Loucy (cell line): ENCODE measurements at regions not wholly inside any gene's neighbourhood (a gene's known extent, or its start where the extent isn't known, plus 50 kb on each side); places are given as distances from the start of the nearest gene placed in this dataset.

ENCODE experiments used
- H2AFZ ChIP-seq: fragments of 200-600 bp; sonication (generic); 2 replicates; pipeline ENCODE4 v1.6.0; 2016; ENCODE audit warnings: antibody characterized with exemption, mild to moderate bottlenecking, low read length, moderate library complexity
- H3F3A ChIP-seq: fragments of 200-600 bp; 2 replicates; pipeline ENCODE4 v1.6.0; 2016; ENCODE audit warnings: antibody characterized with exemption, low read depth, mild to moderate bottlenecking
- H3K27me3 ChIP-seq: fragments of 200-600 bp; sonication (generic); 2 replicates; pipeline ENCODE4 v1.6.1; 2014; ENCODE audit warnings: low read length, mild to moderate bottlenecking; ENCODE audit not compliant: insufficient read depth, poor library complexity, severe bottlenecking
- H3K36me3 ChIP-seq: fragments of 200-600 bp; sonication (generic); 2 replicates; pipeline ENCODE4 v1.6.1; 2016; ENCODE audit warnings: low read length; ENCODE audit not compliant: insufficient read depth
- H3K4me1 ChIP-seq: fragments of 200-600 bp; sonication (generic); 2 replicates; pipeline ENCODE4 v1.5.1; 2014; ENCODE audit warnings: low read length, mild to moderate bottlenecking; ENCODE audit not compliant: insufficient read depth, poor library complexity, severe bottlenecking
- H3K4me2 ChIP-seq: fragments of 200-600 bp; sonication (generic); 2 replicates; pipeline ENCODE4 v1.6.0; 2014; ENCODE audit warnings: antibody characterized with exemption, low read length, low read depth, mild to moderate bottlenecking; ENCODE audit not compliant: poor library complexity, severe bottlenecking
- H3K4me3 ChIP-seq: fragments of 200-600 bp; sonication (generic); 2 replicates; pipeline ENCODE4 v1.5.1; 2014; ENCODE audit warnings: low read length, mild to moderate bottlenecking, mixed read lengths; ENCODE audit not compliant: poor library complexity, severe bottlenecking
- H3K79me2 ChIP-seq: fragments of 200-600 bp; sonication (generic); 2 replicates; pipeline ENCODE4 v1.6.1; 2014; ENCODE audit warnings: low read length; ENCODE audit not compliant: insufficient read depth
- H3K9ac ChIP-seq: fragments of 200-600 bp; sonication (generic); 2 replicates; pipeline ENCODE4 v1.6.0; 2014; ENCODE audit warnings: mild to moderate bottlenecking, low read depth, low read length, moderate library complexity; ENCODE audit not compliant: poor library complexity, severe bottlenecking
- H3K9me2 ChIP-seq: fragments of 200-600 bp; sonication (generic); replicated peaks from 2 replicates; pipeline ENCODE4 v1.6.1; 2016; ENCODE audit warnings: low read depth, low read length, mixed read lengths
- H3K9me3 ChIP-seq: fragments of 200-600 bp; sonication (generic); 2 replicates; pipeline ENCODE4 v1.6.1; 2014; ENCODE audit warnings: mild to moderate bottlenecking, antibody characterized with exemption, low read length, low read depth; ENCODE audit not compliant: insufficient read depth
- H4K20me1 ChIP-seq: fragments of 200-600 bp; sonication (generic); 2 replicates; pipeline ENCODE4 v1.6.0; 2014; ENCODE audit warnings: antibody characterized with exemption, low read length, mild to moderate bottlenecking; ENCODE audit not compliant: insufficient read depth, poor library complexity, severe bottlenecking
- EZH2phosphoT487 ChIP-seq: fragments of 200-600 bp; IDR thresholded peaks from 2 replicates; pipeline ENCODE4 v1.6.1; 2018; ENCODE audit warnings: antibody characterized with exemption, mild to moderate bottlenecking, moderate library complexity, borderline replicate concordance
- TF ChIP-seq, protein P1 (sequence below): fragments of 200-600 bp; sonication (generic); conservative IDR thresholded peaks from 2 replicates; pipeline ENCODE4 v1.5.1; 2014; ENCODE audit warnings: mild to moderate bottlenecking, antibody characterized with exemption, low read length

DNA sequence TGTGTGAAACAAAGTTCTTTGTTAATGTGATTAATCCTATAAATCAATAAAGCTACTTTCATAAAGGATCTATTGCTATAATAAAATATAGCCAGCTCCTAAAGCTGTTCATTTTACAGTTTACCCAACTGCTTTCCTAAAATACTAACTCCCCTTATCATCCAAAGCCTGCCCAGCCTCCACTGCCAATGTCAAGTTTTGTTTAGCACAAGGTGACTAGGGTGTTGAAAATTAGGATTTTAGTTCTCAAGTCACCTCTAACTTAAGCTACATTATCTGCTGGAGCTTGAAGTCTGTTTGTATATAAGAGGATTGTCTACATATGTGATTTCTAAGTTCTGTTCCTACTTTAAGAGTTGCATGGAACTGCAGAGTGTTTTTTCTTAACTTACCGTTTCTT, 86.3 kb downstream of the CCER1 start:
- no peak overlapping the region for H3K9ac ChIP-seq
- H3K79me2 ChIP-seq: no peaks in the 10 kb centered on the region
- no peaks in the 10 kb centered on the region for H4K20me1 ChIP-seq
- H3K27me3 ChIP-seq: no peaks in the 10 kb centered on the region
- no peak overlapping the region for H3K4me3 ChIP-seq
- no peaks in the 10 kb centered on the region for H3K36me3 ChIP-seq
- H2AFZ ChIP-seq: no peak overlapping the region
- TF ChIP-seq EZH2phosphoT487: no peak
- TF ChIP-seq, protein P1, sequence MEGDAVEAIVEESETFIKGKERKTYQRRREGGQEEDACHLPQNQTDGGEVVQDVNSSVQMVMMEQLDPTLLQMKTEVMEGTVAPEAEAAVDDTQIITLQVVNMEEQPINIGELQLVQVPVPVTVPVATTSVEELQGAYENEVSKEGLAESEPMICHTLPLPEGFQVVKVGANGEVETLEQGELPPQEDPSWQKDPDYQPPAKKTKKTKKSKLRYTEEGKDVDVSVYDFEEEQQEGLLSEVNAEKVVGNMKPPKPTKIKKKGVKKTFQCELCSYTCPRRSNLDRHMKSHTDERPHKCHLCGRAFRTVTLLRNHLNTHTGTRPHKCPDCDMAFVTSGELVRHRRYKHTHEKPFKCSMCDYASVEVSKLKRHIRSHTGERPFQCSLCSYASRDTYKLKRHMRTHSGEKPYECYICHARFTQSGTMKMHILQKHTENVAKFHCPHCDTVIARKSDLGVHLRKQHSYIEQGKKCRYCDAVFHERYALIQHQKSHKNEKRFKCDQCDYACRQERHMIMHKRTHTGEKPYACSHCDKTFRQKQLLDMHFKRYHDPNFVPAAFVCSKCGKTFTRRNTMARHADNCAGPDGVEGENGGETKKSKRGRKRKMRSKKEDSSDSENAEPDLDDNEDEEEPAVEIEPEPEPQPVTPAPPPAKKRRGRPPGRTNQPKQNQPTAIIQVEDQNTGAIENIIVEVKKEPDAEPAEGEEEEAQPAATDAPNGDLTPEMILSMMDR: no peak
- no peaks in the 10 kb centered on the region for H3K4me1 ChIP-seq
- H3K4me2 ChIP-seq: no peak overlapping the region
- H3F3A ChIP-seq: no peaks in the 10 kb centered on the region
- no peaks in the 10 kb centered on the region for H3K9me2 ChIP-seq
- H3K9me3 ChIP-seq: no peaks in the 10 kb centered on the region

DNA sequence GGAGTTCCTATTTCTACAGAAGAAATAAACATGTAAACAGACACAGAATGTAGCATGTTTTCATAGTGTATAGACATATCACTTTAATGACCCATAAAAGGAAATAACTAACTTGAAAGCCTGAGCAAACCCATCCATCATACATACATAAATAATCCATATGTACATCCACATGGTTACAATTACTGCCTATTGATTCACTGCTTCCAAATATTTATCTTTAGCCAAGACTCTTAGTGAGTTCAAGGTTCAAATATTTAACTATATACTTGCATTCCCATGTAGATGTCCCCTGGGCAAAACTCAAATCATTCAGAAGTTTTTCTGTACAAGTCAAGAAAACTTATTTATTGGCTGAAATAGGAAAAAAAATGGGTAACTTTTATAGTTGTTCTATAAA, 95.4 kb downstream of the CCER1 start:
- TF ChIP-seq EZH2phosphoT487: no peak
- TF ChIP-seq, protein P1: no peak
- Histone ChIP-seq H3K36me3 (no peaks in the 10 kb centered on the region), H3K9me3 (no peaks in the 10 kb centered on the region), H2AFZ (no peak overlapping the region), H3K9ac (no peak overlapping the region), H3K4me3 (no peak overlapping the region), H3K4me2 (no peak overlapping the region), H3F3A (no peaks in the 10 kb centered on the region), H3K4me1 (no peaks in the 10 kb centered on the region), H3K79me2 (no peaks in the 10 kb centered on the region), H3K9me2 (no peaks in the 10 kb centered on the region), H3K27me3 (no peaks in the 10 kb centered on the region), H4K20me1 (no peaks in the 10 kb centered on the region)

DNA sequence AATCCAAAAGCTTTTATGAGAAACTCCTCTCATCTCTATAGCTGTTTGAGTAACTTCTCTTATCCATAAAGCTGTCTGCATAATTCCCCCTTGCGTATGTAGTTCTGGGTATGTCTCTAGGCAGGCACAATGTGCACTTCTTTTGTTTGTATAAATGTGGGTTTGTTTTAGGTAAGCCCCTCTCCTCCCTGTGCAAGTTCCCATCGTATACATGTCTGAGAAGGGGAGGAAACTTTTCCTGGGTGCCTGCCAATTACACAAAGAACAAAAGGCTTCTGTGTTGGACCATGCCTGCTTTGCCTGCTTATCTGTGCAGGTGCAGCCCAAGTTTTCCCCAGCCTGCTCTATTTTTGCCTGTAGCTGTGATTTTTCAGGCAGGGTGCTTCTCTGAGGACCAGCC, 96.7 kb downstream of the CCER1 start:
- H3K9ac ChIP-seq: no peak overlapping the region
- H3K36me3 ChIP-seq: no peaks in the 10 kb centered on the region
- no peaks in the 10 kb centered on the region for H3K79me2 ChIP-seq
- H3K4me2 ChIP-seq: no peak overlapping the region
- H3K4me1 ChIP-seq: no peaks in the 10 kb centered on the region
- no peak overlapping the region for H2AFZ ChIP-seq
- H3K4me3 ChIP-seq: no peak overlapping the region
- H3K9me3 ChIP-seq: no peaks in the 10 kb centered on the region
- H4K20me1 ChIP-seq: no peaks in the 10 kb centered on the region
- H3F3A ChIP-seq: no peaks in the 10 kb centered on the region
- no peaks in the 10 kb centered on the region for H3K27me3 ChIP-seq
- TF ChIP-seq, protein P1: no peak
- no peak for TF ChIP-seq EZH2phosphoT487
- H3K9me2 ChIP-seq: no peaks in the 10 kb centered on the region
